Panc1 (cell line): ENCODE measurements at regions not wholly inside any gene's neighbourhood (a gene's known extent, or its start where the extent isn't known, plus 50 kb on each side); places are given as distances from the start of the nearest gene placed in this dataset.
"Not testable (repeated sequence)": the region's sequence is repeated elsewhere in the genome, so short reads cannot be mapped to it uniquely, and the experiment has no call there.

Source experiments
- ATAC-seq: fragments of 200-7000 bp; cut with Tn5 transposase; 2 replicates; pipeline ENCODE4 v1.9.1; 2020; ENCODE audit warnings: mild to moderate bottlenecking, moderate library complexity
- BruUV-seq: library from RNA; stranded (reverse); fragments of 400-500 nt; replicated peaks from 2 replicates; lab custom pipeline; 2021; lab: Mats Ljungman, UMichigan
- CTCF ChIA-PET: fragments of 300-600 bp; sonication (Branson Sonifier 250); formaldehyde crosslinking; loops from one replicate; lab custom pipeline; 2022; ENCODE audit warnings: antibody characterized with exemption; lab: Charles Lee
- POLR2A ChIA-PET: fragments of 300-600 bp; sonication (Branson Sonifier 250); formaldehyde crosslinking; loops from one replicate; lab custom pipeline; 2022; ENCODE audit warnings: antibody characterized with exemption; lab: Charles Lee
- DNase-seq: peaks from one replicate; pipeline ENCODE4 v3.0.0-alpha.2; 2010; ENCODE audit warnings: low read depth, low spot score
- H3K27ac ChIP-seq: 2 replicates; pipeline ENCODE4 v1.5.1; 2011; ENCODE audit warnings: mild to moderate bottlenecking, low read length, inconsistent platforms
- H3K27me3 ChIP-seq: fragments of 200-500 bp; sonication (Bioruptor generic); 2 replicates; pipeline ENCODE4 v1.6.0; 2014; ENCODE audit warnings: low read length, inconsistent platforms; ENCODE audit not compliant: control insufficient read depth, insufficient read depth
- H3K36me3 ChIP-seq: fragments of 200-500 bp; sonication (Bioruptor generic); 2 replicates; pipeline ENCODE4 v1.5.1; 2014; ENCODE audit warnings: inconsistent platforms, mild to moderate bottlenecking, low read length, moderate library complexity; ENCODE audit not compliant: control insufficient read depth, insufficient read depth
- H3K4me1 ChIP-seq: 2 replicates; pipeline ENCODE4 v1.5.1; 2011; ENCODE audit warnings: inconsistent platforms, mild to moderate bottlenecking, low read length, moderate library complexity; ENCODE audit not compliant: control insufficient read depth, insufficient read depth
- H3K4me3 ChIP-seq, 2 experiments: 2 replicates each; pipeline ENCODE4 v1.5.1; 2011 to 2012; ENCODE audit warnings: low read depth in 2 of 2, low read length in 2 of 2, mild to moderate bottlenecking in 2 of 2, inconsistent platforms in 1 of 2, moderate library complexity in 1 of 2
- H3K9me3 ChIP-seq: fragments of 200-500 bp; sonication (Bioruptor generic); 2 replicates; pipeline ENCODE4 v1.5.1; 2014; ENCODE audit warnings: low read depth, mild to moderate bottlenecking, inconsistent platforms, low read length, moderate library complexity; ENCODE audit not compliant: control insufficient read depth, insufficient read depth
- POLR2AphosphoS5 ChIP-seq: IDR thresholded peaks from 2 replicates; pipeline ENCODE4 v1.6.1; 2012; ENCODE audit warnings: mild to moderate bottlenecking, low read depth, low read length, moderate library complexity
- REST ChIP-seq, 2 experiments: IDR thresholded peaks; 2 replicates each; pipeline ENCODE4 v1.6.1; 2011 to 2012; ENCODE audit warnings: low read depth in 2 of 2, control low read depth in 1 of 2, low read length in 1 of 2, mild to moderate bottlenecking in 1 of 2, moderate library complexity in 1 of 2; ENCODE audit not compliant: insufficient read depth in 1 of 2
- SIN3A ChIP-seq: IDR thresholded peaks from 2 replicates; pipeline ENCODE4 v1.6.1; 2012; ENCODE audit warnings: low read depth, mild to moderate bottlenecking, low read length, moderate library complexity, borderline replicate concordance; ENCODE audit not compliant: insufficient read depth
- TCF7L2 ChIP-seq: IDR thresholded peaks from 2 replicates; pipeline ENCODE4 v1.6.1; 2011; ENCODE audit warnings: mild to moderate bottlenecking, low read depth, low read length, inconsistent platforms
- in situ Hi-C: cut with HindIII; loops from 2 replicates; pipeline ENCODE4 v1.10.0; 2016; ENCODE audit warnings: low sequenced_read_pairs, low pct_unique_long_range_greater_than_20kb
- intact Hi-C: fragments of 100-400 bp; cut with micrococcal nuclease; formaldehyde crosslinking; loops from one replicate; pipeline ENCODE4 v1.10.0; 2022; ENCODE audit not compliant: unreplicated experiment
- TF ChIP-seq, protein P1 (sequence below): fragments of 450-650 bp; IDR thresholded peaks from 2 replicates; pipeline ENCODE4 v1.5.1; 2017; ENCODE audit warnings: mild to moderate bottlenecking

DNA sequence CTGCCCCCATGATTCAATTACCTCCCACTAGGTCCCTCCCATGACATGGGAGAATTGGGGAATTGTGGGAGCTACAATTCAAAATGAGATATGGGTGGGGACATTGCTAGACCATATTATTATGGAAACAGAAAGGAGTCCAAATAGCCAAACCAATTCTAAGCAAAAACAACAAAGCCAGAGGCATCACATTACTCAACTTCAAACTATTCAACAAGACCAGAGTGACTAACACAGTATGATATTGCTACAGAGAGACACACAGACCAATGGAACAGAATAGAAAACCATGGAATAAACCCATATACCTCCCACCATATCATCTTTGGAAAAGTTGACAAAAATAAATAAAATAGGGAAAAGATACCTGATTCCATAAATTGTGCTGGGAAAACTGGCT lies 710.5 kb upstream of the CDH9 start:
- Histone ChIP-seq H3K4me3 (no peak overlapping the region), H3K27me3 (no peaks in the 10 kb centered on the region), H3K4me1 (no peaks in the 10 kb centered on the region), H3K36me3 (no peaks in the 10 kb centered on the region), H3K27ac (no peak overlapping the region), H3K9me3 (no peaks in the 10 kb centered on the region)
- in situ Hi-C loops = no loop called here
- BruUV-seq = no TSS peak
- CTCF ChIA-PET = no interaction called here
- DNase-seq = no peak
- ATAC-seq = no peak
- no peak for TF ChIP-seq TCF7L2
- TF ChIP-seq POLR2AphosphoS5 = no peak
- TF ChIP-seq REST (IDR thresholded peaks at IDR 0.05; ENCODE audit: insufficient read depth in 1 of 2, low read depth in 2 of 2, low read length in 1 of 2) = no peak
- TF ChIP-seq, protein P1, sequence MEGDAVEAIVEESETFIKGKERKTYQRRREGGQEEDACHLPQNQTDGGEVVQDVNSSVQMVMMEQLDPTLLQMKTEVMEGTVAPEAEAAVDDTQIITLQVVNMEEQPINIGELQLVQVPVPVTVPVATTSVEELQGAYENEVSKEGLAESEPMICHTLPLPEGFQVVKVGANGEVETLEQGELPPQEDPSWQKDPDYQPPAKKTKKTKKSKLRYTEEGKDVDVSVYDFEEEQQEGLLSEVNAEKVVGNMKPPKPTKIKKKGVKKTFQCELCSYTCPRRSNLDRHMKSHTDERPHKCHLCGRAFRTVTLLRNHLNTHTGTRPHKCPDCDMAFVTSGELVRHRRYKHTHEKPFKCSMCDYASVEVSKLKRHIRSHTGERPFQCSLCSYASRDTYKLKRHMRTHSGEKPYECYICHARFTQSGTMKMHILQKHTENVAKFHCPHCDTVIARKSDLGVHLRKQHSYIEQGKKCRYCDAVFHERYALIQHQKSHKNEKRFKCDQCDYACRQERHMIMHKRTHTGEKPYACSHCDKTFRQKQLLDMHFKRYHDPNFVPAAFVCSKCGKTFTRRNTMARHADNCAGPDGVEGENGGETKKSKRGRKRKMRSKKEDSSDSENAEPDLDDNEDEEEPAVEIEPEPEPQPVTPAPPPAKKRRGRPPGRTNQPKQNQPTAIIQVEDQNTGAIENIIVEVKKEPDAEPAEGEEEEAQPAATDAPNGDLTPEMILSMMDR = no peak
- TF ChIP-seq SIN3A = no peak
- intact Hi-C loops = no loop called here
- POLR2A ChIA-PET = no interaction called here

- DNase-seq, H3K27ac ChIP-seq, H3K9me3 ChIP-seq, H3K36me3 ChIP-seq, CTCF ChIA-PET, H3K27me3 ChIP-seq, intact Hi-C loops, H3K4me1 ChIP-seq, POLR2A ChIA-PET, BruUV-seq, H3K4me3 ChIP-seq, ATAC-seq, in situ Hi-C loops: not testable (repeated sequence)
Observed at GRCh38 chr5:27743383-27743979, 705.1 kb upstream of the CDH9 start.

DNA sequence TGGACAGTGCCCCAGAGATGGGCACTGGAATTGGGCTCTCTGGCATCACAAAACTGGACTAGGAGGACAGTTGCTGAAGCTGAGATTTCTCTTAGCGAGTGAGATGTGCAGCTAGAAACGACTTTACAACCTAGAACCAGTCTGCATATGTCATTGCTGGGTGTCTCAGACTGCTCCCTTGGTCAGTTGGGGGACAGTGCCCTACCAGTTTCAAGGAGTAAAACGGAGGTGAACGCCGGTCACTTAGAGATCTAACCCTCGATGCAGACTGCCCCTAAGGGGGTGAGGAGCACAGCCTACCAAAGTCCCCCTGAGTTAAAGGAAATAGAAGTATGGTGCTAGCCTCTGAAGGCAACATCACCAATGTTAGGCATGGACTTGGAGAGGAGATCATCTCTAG lies 704.4 kb upstream of the CDH9 start:
- Histone ChIP-seq H3K27ac (no peak overlapping the region), H3K27me3 (no peaks in the 10 kb centered on the region), H3K36me3 (no peaks in the 10 kb centered on the region; the same call in 1 of the 2 replicates), H3K9me3 (no peaks in the 10 kb centered on the region), H3K4me1 (no peaks in the 10 kb centered on the region), H3K4me3 (no peak overlapping the region)
- intact Hi-C loops (no loop called here), in situ Hi-C loops (no loop called here)
- no TSS peak for BruUV-seq
- ChIA-PET POLR2A (no interaction called here), CTCF (no interaction called here)
- no peak for TF ChIP-seq SIN3A
- TF ChIP-seq, protein P1 = no peak
- TF ChIP-seq REST (IDR thresholded peaks at IDR 0.05; ENCODE audit: insufficient read depth in 1 of 2, low read depth in 2 of 2, low read length in 1 of 2) = no peak
- no peak for TF ChIP-seq TCF7L2
- TF ChIP-seq POLR2AphosphoS5 = no peak
- no peak for DNase-seq
- ATAC-seq = no peak
